Endothelial cell of umbilical vein (primary cell): ENCODE measurements at regions not wholly inside any gene's neighbourhood (a gene's known extent, or its start where the extent isn't known, plus 50 kb on each side); places are given as distances from the start of the nearest gene placed in this dataset.

Experiments
- BruUV-seq: library from RNA; stranded (reverse); fragments of 400-500 nt; replicated peaks from 2 replicates; lab custom pipeline; 2021; lab: Mats Ljungman, UMichigan
- CTCF ChIA-PET: fragments of 300-600, 350-600 bp; sonication (Branson Sonifier 250); formaldehyde crosslinking; loops from one replicate; lab custom pipeline; 2021; ENCODE audit warnings: antibody characterized with exemption, inconsistent platforms; lab: Charles Lee
- POLR2A ChIA-PET: fragments of 300-600, 350-600 bp; sonication (Branson Sonifier 250); formaldehyde crosslinking; loops from one replicate; lab custom pipeline; 2021; ENCODE audit warnings: antibody characterized with exemption, inconsistent platforms; lab: Charles Lee
- DNase-seq: peaks from one replicate; pipeline ENCODE4 v3.0.0-alpha.2; 2011; ENCODE audit warnings: low read depth, low spot score
- FAIRE-seq: peaks from 2 replicates; lab custom pipeline; 2011; peaks lifted over from hg19 to GRCh38; lab: Jason Lieb, UNC
- H2AFZ ChIP-seq: 2 replicates; pipeline ENCODE4 v1.6.0; 2012; ENCODE audit warnings: low read depth, low read length, control low read depth, inconsistent platforms
- H3K27ac ChIP-seq: 2 replicates; pipeline ENCODE4 v1.5.1; 2011; ENCODE audit warnings: low read depth, mild to moderate bottlenecking, control low read depth, low read length, moderate library complexity; ENCODE audit not compliant: insufficient read depth
- H3K27me3 ChIP-seq, 2 experiments: 2 replicates each; pipeline versions ENCODE4 v1.6.0 to v1.6.1; 2011; ENCODE audit warnings: low read length in 2 of 2, mixed read lengths in 1 of 2; ENCODE audit not compliant: control insufficient read depth in 2 of 2, insufficient read depth in 2 of 2
- H3K36me3 ChIP-seq, 2 experiments: 2 replicates in 1 of 2; 3 replicates in 1 of 2; pipeline ENCODE4 v1.5.1; 2011; ENCODE audit warnings: low read length in 2 of 2, mild to moderate bottlenecking in 1 of 2, moderate library complexity in 1 of 2; ENCODE audit not compliant: control insufficient read depth in 2 of 2, insufficient read depth in 2 of 2; ENCODE audit errors: extremely low read depth in 1 of 2
- H3K4me1 ChIP-seq: 3 replicates; pipeline ENCODE4 v1.5.1; 2011; ENCODE audit warnings: mild to moderate bottlenecking, low read length; ENCODE audit not compliant: control insufficient read depth, insufficient read depth; ENCODE audit errors: extremely low read depth
- H3K4me2 ChIP-seq: 2 replicates; pipeline ENCODE4 v1.6.1; 2011; ENCODE audit warnings: low read length, control low read depth, mixed read lengths; ENCODE audit not compliant: insufficient read depth
- H3K4me3 ChIP-seq, 3 experiments: fragments of 200-600 bp in 1 of 3; sonication (generic), shearing (Covaris generic) in 1 of 3; replicated peaks in 1 of 3; 2 replicates each; pipeline ENCODE4 v1.5.1; 2011 to 2016; ENCODE audit warnings: control low read depth in 3 of 3, low read length in 3 of 3, mild to moderate bottlenecking in 2 of 3, inconsistent platforms in 1 of 3, low read depth in 1 of 3, moderate library complexity in 1 of 3; ENCODE audit not compliant: insufficient read depth in 1 of 3
- H3K79me2 ChIP-seq: 2 replicates; pipeline ENCODE4 v1.6.0; 2012; ENCODE audit warnings: low read length, inconsistent platforms; ENCODE audit not compliant: control insufficient read depth, insufficient read depth
- H3K9ac ChIP-seq: replicated peaks from 2 replicates; pipeline ENCODE3; 2011; ENCODE audit warnings: low read length, control low read depth; ENCODE audit not compliant: insufficient read depth; ENCODE audit errors: extremely low read depth
- H3K9me1 ChIP-seq: replicated peaks from 3 replicates; pipeline ENCODE4 v1.6.0; 2011; ENCODE audit warnings: mild to moderate bottlenecking, low read length; ENCODE audit not compliant: control insufficient read depth, insufficient read depth; ENCODE audit errors: extremely low read depth
- H3K9me3 ChIP-seq: replicated peaks from 2 replicates; pipeline ENCODE4 v1.5.1; 2012; ENCODE audit warnings: low read length, inconsistent platforms; ENCODE audit not compliant: control insufficient read depth, insufficient read depth
- H4K20me1 ChIP-seq: replicated peaks from 2 replicates; pipeline ENCODE3; 2011; ENCODE audit warnings: mild to moderate bottlenecking, low read length; ENCODE audit not compliant: control insufficient read depth, insufficient read depth; ENCODE audit errors: extremely low read depth
- CTCF ChIP-seq, 2 donors: IDR thresholded peaks; 1 replicate in 1 of 2; 2 replicates in 1 of 2; pipeline ENCODE4 v1.5.1; 2011; ENCODE audit warnings: low read length in 2 of 2, mild to moderate bottlenecking in 2 of 2, moderate library complexity in 2 of 2, control low read depth in 1 of 2, inconsistent platforms in 1 of 2, low read depth in 1 of 2; ENCODE audit not compliant: insufficient read depth in 1 of 2; ENCODE audit errors: extremely low read depth in 1 of 2
- EZH2 ChIP-seq: IDR thresholded peaks from 2 replicates; pipeline ENCODE4 v1.6.1; 2012; ENCODE audit warnings: borderline replicate concordance, low read depth, mild to moderate bottlenecking, moderate library complexity, low read length, inconsistent platforms; ENCODE audit not compliant: severe bottlenecking
- FOS ChIP-seq: IDR thresholded peaks from 2 replicates; pipeline ENCODE4 v1.6.1; 2011; ENCODE audit warnings: mild to moderate bottlenecking, low read length, moderate library complexity, borderline replicate concordance; ENCODE audit not compliant: insufficient read depth
- JUN ChIP-seq: IDR thresholded peaks from 2 replicates; pipeline ENCODE4 v1.6.1; 2011; ENCODE audit warnings: borderline replicate concordance, low read depth; ENCODE audit not compliant: insufficient read length, insufficient read depth
- MAX ChIP-seq: IDR thresholded peaks from 2 replicates; pipeline ENCODE4 v1.6.1; 2011; ENCODE audit not compliant: insufficient read depth, insufficient read length
- dilution Hi-C: fragments of 300-500 bp; cut with MboI; formaldehyde crosslinking; loops from one replicate; pipeline ENCODE4 v1.15.0; 2019; ENCODE audit warnings: low sequenced_read_pairs; ENCODE audit not compliant: extremely low pct_ligation_motif_present
- intact Hi-C: fragments of 100-400 bp; cut with micrococcal nuclease; formaldehyde crosslinking; loops from one replicate; pipeline ENCODE4 v1.10.0; 2022

GRCh38 chr5:153360860-153361259 lies 129.6 kb upstream of the GRIA1 start:
- BruUV-seq: no TSS peak
- no peak for TF ChIP-seq JUN
- TF ChIP-seq FOS: no peak
- no peak for TF ChIP-seq EZH2
- TF ChIP-seq MAX: no peak
- TF ChIP-seq CTCF (IDR thresholded peaks at IDR 0.05; ENCODE audit: extremely low read depth in 1 of 2, insufficient read depth in 1 of 2, low read depth in 1 of 2, low read length in 2 of 2): no peak
- no peaks in the 10 kb centered on the region for H3K9me1 ChIP-seq
- intact Hi-C loops (no loop called here), dilution Hi-C loops (no loop called here)
- CTCF ChIA-PET: no interaction called here
- POLR2A ChIA-PET: no interaction called here
- no peaks in the 10 kb centered on the region for H3K4me1 ChIP-seq
- H3K27me3 ChIP-seq: no peaks in the 10 kb centered on the region
- H3K79me2 ChIP-seq: no peaks in the 10 kb centered on the region
- H3K27ac ChIP-seq: no peak overlapping the region
- no peak for DNase-seq
- H3K9ac ChIP-seq: no peak overlapping the region
- H3K36me3 ChIP-seq: no peaks in the 10 kb centered on the region
- H3K4me2 ChIP-seq: no peak overlapping the region
- peaks cover 1% of the 10 kb centered on the region for H3K9me3 ChIP-seq
- H2AFZ ChIP-seq: no peak overlapping the region
- H3K4me3 ChIP-seq: no peak overlapping the region
- no peak for FAIRE-seq
- H4K20me1 ChIP-seq: no peaks in the 10 kb centered on the region
